ENCODE measurements at regions not wholly inside any gene's neighbourhood (a gene's known extent, or its start where the extent isn't known, plus 50 kb on each side); places are given as distances from the start of the nearest gene placed in this dataset.

DNA sequence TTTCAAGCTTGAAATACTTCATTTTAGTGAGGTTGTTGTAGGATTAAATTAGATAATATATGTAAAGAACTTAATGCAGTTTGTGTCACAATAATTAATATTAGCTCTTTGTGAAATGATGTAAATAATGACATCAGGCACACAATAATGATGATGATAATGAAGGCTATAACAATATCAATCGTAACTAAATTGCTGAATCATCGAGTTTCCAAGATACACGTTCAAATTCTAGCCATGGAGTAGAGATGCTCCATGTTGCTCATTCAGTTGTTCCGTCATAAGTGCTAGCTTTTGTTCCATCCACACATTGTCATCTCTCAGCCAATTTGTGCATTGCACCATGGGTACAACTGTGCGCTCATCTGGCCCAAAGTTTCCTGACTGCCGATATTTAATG, 83.1 kb downstream of the CPXCR1 start:
- TF ChIP-seq, protein P1, sequence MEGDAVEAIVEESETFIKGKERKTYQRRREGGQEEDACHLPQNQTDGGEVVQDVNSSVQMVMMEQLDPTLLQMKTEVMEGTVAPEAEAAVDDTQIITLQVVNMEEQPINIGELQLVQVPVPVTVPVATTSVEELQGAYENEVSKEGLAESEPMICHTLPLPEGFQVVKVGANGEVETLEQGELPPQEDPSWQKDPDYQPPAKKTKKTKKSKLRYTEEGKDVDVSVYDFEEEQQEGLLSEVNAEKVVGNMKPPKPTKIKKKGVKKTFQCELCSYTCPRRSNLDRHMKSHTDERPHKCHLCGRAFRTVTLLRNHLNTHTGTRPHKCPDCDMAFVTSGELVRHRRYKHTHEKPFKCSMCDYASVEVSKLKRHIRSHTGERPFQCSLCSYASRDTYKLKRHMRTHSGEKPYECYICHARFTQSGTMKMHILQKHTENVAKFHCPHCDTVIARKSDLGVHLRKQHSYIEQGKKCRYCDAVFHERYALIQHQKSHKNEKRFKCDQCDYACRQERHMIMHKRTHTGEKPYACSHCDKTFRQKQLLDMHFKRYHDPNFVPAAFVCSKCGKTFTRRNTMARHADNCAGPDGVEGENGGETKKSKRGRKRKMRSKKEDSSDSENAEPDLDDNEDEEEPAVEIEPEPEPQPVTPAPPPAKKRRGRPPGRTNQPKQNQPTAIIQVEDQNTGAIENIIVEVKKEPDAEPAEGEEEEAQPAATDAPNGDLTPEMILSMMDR (IDR thresholded peaks at IDR 0.05): no peak
- TF ChIP-seq POLR2AphosphoS5 (IDR thresholded peaks at IDR 0.05): no peak
